Hindlimb muscle (tissue), 1 donor: ENCODE measurements at regions not wholly inside any gene's neighbourhood (a gene's known extent, or its start where the extent isn't known, plus 50 kb on each side); places are given as distances from the start of the nearest gene placed in this dataset.
"Not testable (repeated sequence)": the region's sequence is repeated elsewhere in the genome, so short reads cannot be mapped to it uniquely, and the experiment has no call there.

ENCODE experiments used
- DNase-seq: peaks from one replicate; pipeline ENCODE4 v3.0.0-alpha.2; 2013

GRCh38 chr7:112689466-112690177 is 100.6 kb downstream of the TMEM168 start:
- DNase-seq, result not testable (repeated sequence)

- DNase-seq, result no peak
These were observed 97.9 kb downstream of the TMEM168 start for GRCh38 chr7:112692333-112692732.

- not testable (repeated sequence) for DNase-seq
These were observed 93.0 kb downstream of the TMEM168 start for GRCh38 chr7:112697211-112697610.

GRCh38 chr7:112699725-112700513 is 90.3 kb downstream of the TMEM168 start:
- DNase-seq, result no peak

GRCh38 chr7:112701456-112701855 is 88.7 kb downstream of the TMEM168 start:
- no peak for DNase-seq

GRCh38 chr7:112707655-112708054 is 82.5 kb downstream of the TMEM168 start:
- no peak for DNase-seq

GRCh38 chr7:112708236-112708635 is 82.0 kb downstream of the TMEM168 start:
- no peak for DNase-seq
